Esophagus muscularis mucosa (tissue), 3 donors: ENCODE measurements at regions not wholly inside any gene's neighbourhood (a gene's known extent, or its start where the extent isn't known, plus 50 kb on each side); places are given as distances from the start of the nearest gene placed in this dataset.

Source experiments
- POLR2A ChIP-seq: fragments of 450-650 bp; IDR thresholded peaks from one replicate; pipeline ENCODE4 v1.6.1; 2017; ENCODE audit warnings: antibody characterized with exemption, moderate library complexity, mild to moderate bottlenecking, low read depth
- TF ChIP-seq, protein P1 (sequence below), 3 experiments: fragments of 200-600 bp in 2 of 3; fragments of 450-650 bp in 1 of 3; sonication (generic) in 2 of 3; IDR thresholded peaks; one replicate each; pipeline ENCODE4 v1.5.1; 2017 to 2019; ENCODE audit warnings: antibody characterized with exemption in 3 of 3, mild to moderate bottlenecking in 2 of 3, moderate library complexity in 1 of 3

DNA sequence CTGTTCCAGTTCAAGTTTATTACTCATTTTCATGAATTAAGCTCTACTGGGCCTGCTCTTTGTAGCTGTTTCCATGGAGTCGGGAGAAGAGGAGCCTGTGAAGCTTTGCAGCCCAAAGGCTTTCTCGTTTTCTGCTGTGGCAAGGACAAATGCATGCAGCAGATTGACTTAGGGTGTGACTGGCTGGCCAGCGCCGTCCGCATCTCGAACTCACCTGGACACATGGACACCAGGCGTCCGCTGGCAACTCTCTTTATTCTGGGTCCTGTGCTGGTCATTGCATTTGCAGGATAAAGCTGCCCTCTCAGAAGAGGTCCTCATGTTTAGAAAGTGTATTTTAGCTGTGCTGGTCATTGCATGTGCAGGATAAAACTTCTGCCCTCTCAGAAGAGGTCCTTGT, 350.4 kb downstream of the TMEM121 start:
- TF ChIP-seq POLR2A: no peak
- TF ChIP-seq, protein P1, sequence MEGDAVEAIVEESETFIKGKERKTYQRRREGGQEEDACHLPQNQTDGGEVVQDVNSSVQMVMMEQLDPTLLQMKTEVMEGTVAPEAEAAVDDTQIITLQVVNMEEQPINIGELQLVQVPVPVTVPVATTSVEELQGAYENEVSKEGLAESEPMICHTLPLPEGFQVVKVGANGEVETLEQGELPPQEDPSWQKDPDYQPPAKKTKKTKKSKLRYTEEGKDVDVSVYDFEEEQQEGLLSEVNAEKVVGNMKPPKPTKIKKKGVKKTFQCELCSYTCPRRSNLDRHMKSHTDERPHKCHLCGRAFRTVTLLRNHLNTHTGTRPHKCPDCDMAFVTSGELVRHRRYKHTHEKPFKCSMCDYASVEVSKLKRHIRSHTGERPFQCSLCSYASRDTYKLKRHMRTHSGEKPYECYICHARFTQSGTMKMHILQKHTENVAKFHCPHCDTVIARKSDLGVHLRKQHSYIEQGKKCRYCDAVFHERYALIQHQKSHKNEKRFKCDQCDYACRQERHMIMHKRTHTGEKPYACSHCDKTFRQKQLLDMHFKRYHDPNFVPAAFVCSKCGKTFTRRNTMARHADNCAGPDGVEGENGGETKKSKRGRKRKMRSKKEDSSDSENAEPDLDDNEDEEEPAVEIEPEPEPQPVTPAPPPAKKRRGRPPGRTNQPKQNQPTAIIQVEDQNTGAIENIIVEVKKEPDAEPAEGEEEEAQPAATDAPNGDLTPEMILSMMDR (IDR thresholded peaks at IDR 0.05): no peak
